ENCODE measurements at regions not wholly inside any gene's neighbourhood (a gene's known extent, or its start where the extent isn't known, plus 50 kb on each side); places are given as distances from the start of the nearest gene placed in this dataset.
A peak's percentile ranks its signal among the peaks of the same experiment; 100 is the strongest.

DNA sequence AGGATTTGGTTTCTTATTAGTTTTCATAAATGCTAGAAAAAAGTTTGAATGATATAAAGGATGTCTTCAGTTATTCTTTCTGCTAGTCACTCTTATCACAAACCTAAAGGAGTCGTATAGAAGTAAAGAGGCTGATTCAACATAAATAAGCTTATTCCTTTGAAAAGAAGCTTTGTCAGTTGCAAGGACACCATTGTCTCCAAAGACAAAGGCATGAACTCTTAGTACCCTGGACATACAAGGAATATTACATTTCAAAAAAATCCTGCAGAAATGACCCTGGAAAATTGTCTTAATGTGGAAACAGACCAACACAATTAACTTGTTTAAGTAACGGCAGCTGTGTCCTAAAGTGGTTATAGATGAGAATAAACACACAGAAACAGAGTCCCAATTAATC, 528.0 kb downstream of the CPS1 start:
- no peaks in the 10 kb centered on the region for H3K4me1 Mint-ChIP-seq (ENCODE audit: unreplicated experiment)
- no peak for DNase-seq (ENCODE audit: extremely low spot score, unreplicated experiment)
- no peaks in the 10 kb centered on the region for H3K36me3 Mint-ChIP-seq (ENCODE audit: unreplicated experiment)
- peaks cover 23% of the 10 kb centered on the region for H3K27me3 Mint-ChIP-seq (ENCODE audit: unreplicated experiment)
- H3K4me3 Mint-ChIP-seq (ENCODE audit: unreplicated experiment): no peak overlapping the region
- H3K27ac Mint-ChIP-seq (ENCODE audit: unreplicated experiment): no peak overlapping the region
- H3K9me3 Mint-ChIP-seq (ENCODE audit: unreplicated experiment): no peaks in the 10 kb centered on the region
- TF ChIP-seq, protein P1, sequence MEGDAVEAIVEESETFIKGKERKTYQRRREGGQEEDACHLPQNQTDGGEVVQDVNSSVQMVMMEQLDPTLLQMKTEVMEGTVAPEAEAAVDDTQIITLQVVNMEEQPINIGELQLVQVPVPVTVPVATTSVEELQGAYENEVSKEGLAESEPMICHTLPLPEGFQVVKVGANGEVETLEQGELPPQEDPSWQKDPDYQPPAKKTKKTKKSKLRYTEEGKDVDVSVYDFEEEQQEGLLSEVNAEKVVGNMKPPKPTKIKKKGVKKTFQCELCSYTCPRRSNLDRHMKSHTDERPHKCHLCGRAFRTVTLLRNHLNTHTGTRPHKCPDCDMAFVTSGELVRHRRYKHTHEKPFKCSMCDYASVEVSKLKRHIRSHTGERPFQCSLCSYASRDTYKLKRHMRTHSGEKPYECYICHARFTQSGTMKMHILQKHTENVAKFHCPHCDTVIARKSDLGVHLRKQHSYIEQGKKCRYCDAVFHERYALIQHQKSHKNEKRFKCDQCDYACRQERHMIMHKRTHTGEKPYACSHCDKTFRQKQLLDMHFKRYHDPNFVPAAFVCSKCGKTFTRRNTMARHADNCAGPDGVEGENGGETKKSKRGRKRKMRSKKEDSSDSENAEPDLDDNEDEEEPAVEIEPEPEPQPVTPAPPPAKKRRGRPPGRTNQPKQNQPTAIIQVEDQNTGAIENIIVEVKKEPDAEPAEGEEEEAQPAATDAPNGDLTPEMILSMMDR (IDR thresholded peaks at IDR 0.05): no peak

DNA sequence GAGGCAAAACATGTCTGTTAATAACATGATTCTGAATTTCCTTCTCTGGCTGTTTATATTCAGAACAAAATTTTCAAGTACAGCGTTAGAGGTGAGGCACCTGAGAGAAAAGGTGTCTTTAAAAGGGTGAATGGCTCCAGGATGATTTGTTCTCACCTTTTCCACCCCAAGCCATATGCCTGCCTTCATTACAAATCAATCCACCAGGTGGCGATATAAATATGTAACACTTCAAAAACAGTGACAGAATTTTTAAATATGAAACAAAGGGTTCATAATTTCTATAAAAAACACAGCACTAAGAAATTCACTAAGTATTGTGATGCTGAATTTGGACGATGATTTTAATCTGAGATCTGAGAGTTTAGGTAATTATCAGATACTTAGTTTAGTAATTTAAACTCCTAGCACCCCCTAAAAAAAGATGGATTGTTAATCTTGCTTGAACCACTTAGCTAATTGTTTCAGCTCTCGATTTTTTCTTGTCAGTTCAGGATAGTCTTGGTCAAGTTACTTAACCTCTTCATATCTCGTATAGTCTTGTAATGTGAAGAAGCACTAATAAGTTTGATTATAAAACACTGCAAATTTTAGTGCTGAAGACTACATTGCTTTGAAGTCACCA, 528.8 kb downstream of the CPS1 start:
- H3K27ac Mint-ChIP-seq (ENCODE audit: unreplicated experiment): no peak overlapping the region
- H3K9me3 Mint-ChIP-seq (ENCODE audit: unreplicated experiment): no peaks in the 10 kb centered on the region
- no peaks in the 10 kb centered on the region for H3K36me3 Mint-ChIP-seq (ENCODE audit: unreplicated experiment)
- H3K4me3 Mint-ChIP-seq (ENCODE audit: unreplicated experiment): no peak overlapping the region
- peaks cover 22% of the 10 kb centered on the region for H3K27me3 Mint-ChIP-seq (ENCODE audit: unreplicated experiment)
- no peak for DNase-seq (ENCODE audit: extremely low spot score, unreplicated experiment)
- H3K4me1 Mint-ChIP-seq (ENCODE audit: unreplicated experiment): no peaks in the 10 kb centered on the region
- TF ChIP-seq, protein P1 (IDR thresholded peaks at IDR 0.05): peak; percentile 74

DNA sequence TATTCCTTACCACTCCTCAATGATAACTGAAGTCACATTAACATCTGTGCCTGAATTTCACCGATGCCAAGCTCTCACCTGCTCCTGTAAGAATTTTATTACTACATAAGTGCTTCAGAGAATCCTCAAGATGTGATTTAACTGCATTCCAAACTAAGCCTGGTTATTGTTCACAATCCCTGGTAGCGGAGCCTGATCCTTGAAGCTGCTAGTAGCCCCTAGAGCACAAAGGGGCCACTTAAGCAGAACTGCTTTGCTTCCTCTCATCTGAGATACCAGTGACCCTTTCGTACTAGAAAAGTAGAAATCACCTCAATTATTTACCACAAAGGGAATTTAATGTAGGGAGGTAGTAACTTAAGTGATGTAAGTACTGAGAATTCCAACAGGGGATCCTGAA, 529.6 kb downstream of the CPS1 start:
- no peak for DNase-seq (ENCODE audit: extremely low spot score, unreplicated experiment)
- Mint-ChIP-seq H3K4me3 (ENCODE audit: unreplicated experiment) (no peak overlapping the region), H3K27ac (ENCODE audit: unreplicated experiment) (no peak overlapping the region), H3K27me3 (ENCODE audit: unreplicated experiment) (peaks cover 22% of the 10 kb centered on the region), H3K36me3 (ENCODE audit: unreplicated experiment) (no peaks in the 10 kb centered on the region), H3K4me1 (ENCODE audit: unreplicated experiment) (no peaks in the 10 kb centered on the region), H3K9me3 (ENCODE audit: unreplicated experiment) (no peaks in the 10 kb centered on the region)
- TF ChIP-seq, protein P1 (IDR thresholded peaks at IDR 0.05): no peak

DNA sequence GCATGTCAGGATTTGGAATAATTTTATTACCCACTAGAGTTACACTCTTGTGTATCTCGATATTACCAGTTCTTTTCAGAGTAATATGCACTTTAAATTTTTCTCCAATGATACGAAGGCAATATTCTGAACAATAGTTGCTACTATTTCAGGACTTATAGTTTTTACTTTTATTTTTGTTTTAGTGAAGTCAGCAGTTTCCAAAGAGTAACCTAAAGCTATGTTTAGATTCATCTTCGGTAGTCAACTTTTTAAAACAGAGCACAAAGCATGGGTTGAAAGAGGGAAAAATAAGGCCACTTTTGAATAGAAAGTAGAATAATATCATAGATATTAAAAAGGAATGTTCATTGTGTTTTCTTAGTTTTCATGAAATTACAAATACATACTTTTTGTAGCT, 532.7 kb downstream of the CPS1 start:
- no peak overlapping the region for H3K4me3 Mint-ChIP-seq (ENCODE audit: unreplicated experiment)
- H3K4me1 Mint-ChIP-seq (ENCODE audit: unreplicated experiment): no peaks in the 10 kb centered on the region
- no peak overlapping the region for H3K27ac Mint-ChIP-seq (ENCODE audit: unreplicated experiment)
- peaks cover 24% of the 10 kb centered on the region for H3K27me3 Mint-ChIP-seq (ENCODE audit: unreplicated experiment)
- H3K36me3 Mint-ChIP-seq (ENCODE audit: unreplicated experiment): no peaks in the 10 kb centered on the region
- no peak for DNase-seq (ENCODE audit: extremely low spot score, unreplicated experiment)
- H3K9me3 Mint-ChIP-seq (ENCODE audit: unreplicated experiment): no peaks in the 10 kb centered on the region
- TF ChIP-seq, protein P1 (IDR thresholded peaks at IDR 0.05): no peak

DNA sequence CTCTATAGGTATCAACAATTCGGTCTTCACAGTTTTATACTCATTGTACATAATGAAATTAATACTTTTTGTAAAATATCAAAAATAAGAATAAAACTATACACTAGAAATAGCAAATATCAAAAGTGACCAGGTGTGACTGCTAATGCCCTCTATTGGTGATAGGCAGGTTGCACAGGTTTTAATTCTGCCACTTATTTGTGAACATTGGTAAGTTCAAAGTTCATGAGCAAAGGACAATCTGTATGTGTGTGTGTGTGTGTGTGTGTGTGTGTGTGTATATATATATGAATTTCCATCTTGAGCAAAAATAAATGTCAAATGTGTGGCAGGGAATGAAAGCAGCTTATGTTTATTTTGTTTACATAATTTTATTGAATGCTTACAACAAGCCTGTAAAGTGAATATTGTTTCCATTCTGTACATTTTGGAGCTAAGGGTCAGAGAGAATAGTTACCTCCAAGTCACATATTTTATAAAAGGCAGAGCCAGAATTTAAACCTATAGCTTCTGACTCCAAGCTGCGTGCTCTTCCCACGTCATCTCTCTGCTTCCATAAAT, 537.4 kb downstream of the CPS1 start:
- DNase-seq (ENCODE audit: extremely low spot score, unreplicated experiment): no peak
- H3K4me1 Mint-ChIP-seq (ENCODE audit: unreplicated experiment): no peaks in the 10 kb centered on the region
- TF ChIP-seq, protein P1 (IDR thresholded peaks at IDR 0.05): peak; percentile 38
- no peaks in the 10 kb centered on the region for H3K36me3 Mint-ChIP-seq (ENCODE audit: unreplicated experiment)
- peaks cover 7% of the 10 kb centered on the region for H3K9me3 Mint-ChIP-seq (ENCODE audit: unreplicated experiment)
- no peak overlapping the region for H3K4me3 Mint-ChIP-seq (ENCODE audit: unreplicated experiment)
- H3K27ac Mint-ChIP-seq (ENCODE audit: unreplicated experiment): no peak overlapping the region
- peaks cover 15% of the 10 kb centered on the region for H3K27me3 Mint-ChIP-seq (ENCODE audit: unreplicated experiment)

Measured in osteocyte (in vitro differentiated cells).